Suprapubic skin (tissue), 4 donors: ENCODE measurements at regions not wholly inside any gene's neighbourhood (a gene's known extent, or its start where the extent isn't known, plus 50 kb on each side); places are given as distances from the start of the nearest gene placed in this dataset.

ENCODE experiments used
- DNase-seq, 2 donors: peaks; one replicate each; pipeline ENCODE4 v3.0.0-alpha.2; 2019; ENCODE audit warnings: low spot score in 2 of 2
- H3K27ac ChIP-seq: fragments of 200-600 bp; sonication (generic); one replicate; pipeline ENCODE4 v1.5.1; 2019
- H3K27me3 ChIP-seq: fragments of 200-600 bp; sonication (generic); one replicate; pipeline ENCODE4 v1.5.1; 2019
- H3K36me3 ChIP-seq: fragments of 200-600 bp; sonication (generic); one replicate; pipeline ENCODE4 v1.5.1; 2019
- H3K4me1 ChIP-seq: fragments of 200-600 bp; sonication (generic); one replicate; pipeline ENCODE4 v1.5.1; 2019
- H3K4me3 ChIP-seq: fragments of 200-600 bp; sonication (generic); one replicate; pipeline ENCODE4 v1.5.1; 2019; ENCODE audit warnings: mild to moderate bottlenecking
- H3K9me3 ChIP-seq: fragments of 200-600 bp; sonication (generic); one replicate; pipeline ENCODE4 v1.5.1; 2019
- EP300 ChIP-seq: sonication (generic); formaldehyde crosslinking; IDR thresholded peaks from one replicate; pipeline ENCODE4 v1.6.1; 2017; ENCODE audit warnings: antibody characterized with exemption
- POLR2A ChIP-seq, 2 donors: fragments of 450-650 bp; IDR thresholded peaks; one replicate each; pipeline ENCODE4 v1.6.1; 2017; ENCODE audit warnings: antibody characterized with exemption in 2 of 2, mild to moderate bottlenecking in 2 of 2, moderate library complexity in 2 of 2
- POLR2AphosphoS5 ChIP-seq, 3 donors: sonication (generic); formaldehyde crosslinking; IDR thresholded peaks; one replicate each; pipeline ENCODE4 v1.6.1; 2017; ENCODE audit warnings: antibody characterized with exemption in 3 of 3
- WGBS: methylation state at CpG from one replicate; pipeline ENCODE4 v1.1.5; 2018; 5-methylcytosine and 5-hydroxymethylcytosine counted together
- TF ChIP-seq, protein P1 (sequence below), 2 donors: fragments of 200-600 bp in 1 of 2; fragments of 450-650 bp in 1 of 2; sonication (generic) in 1 of 2; IDR thresholded peaks; one replicate each; pipeline ENCODE4 v1.5.1; 2016 to 2019; ENCODE audit warnings: antibody characterized with exemption in 2 of 2, mild to moderate bottlenecking in 1 of 2, moderate library complexity in 1 of 2

DNA sequence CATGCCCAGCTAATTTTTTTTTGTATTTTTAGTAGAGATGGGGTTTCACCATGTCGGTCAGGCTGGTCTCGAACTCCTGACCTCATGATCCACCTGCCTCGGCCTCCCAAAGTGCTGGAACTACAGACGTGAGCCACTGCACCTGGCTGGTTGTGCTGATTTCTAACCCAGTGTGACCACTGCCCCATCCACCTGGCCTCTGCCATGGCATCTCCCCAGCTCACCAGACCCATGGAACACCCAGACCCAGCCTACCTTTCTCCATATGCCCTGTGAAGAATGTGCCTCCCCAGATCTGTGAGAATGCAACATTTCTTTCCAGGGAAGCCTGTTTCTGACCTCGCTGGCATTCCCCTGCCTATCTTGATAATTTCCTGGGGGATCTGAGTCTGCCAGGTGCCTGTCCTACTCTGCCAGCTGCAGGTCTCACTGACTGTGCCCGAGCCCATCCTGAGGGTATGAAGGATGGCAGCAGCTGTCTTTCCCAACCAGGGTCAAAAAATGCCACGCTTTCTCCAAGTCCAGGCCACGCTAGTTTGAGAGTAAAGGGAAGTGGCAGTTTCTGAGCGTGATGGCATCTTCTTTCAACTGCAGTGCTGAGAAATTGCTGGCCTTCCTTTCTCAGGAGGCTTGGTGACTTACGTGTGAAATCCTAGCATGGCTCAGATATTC, 324.4 kb upstream of the ZNF32 start:
- H3K27ac ChIP-seq, result no peak overlapping the region
- DNase-seq, result no peak
- no peaks in the 10 kb centered on the region for H3K4me1 ChIP-seq
- TF ChIP-seq EP300, result no peak
- TF ChIP-seq, protein P1, sequence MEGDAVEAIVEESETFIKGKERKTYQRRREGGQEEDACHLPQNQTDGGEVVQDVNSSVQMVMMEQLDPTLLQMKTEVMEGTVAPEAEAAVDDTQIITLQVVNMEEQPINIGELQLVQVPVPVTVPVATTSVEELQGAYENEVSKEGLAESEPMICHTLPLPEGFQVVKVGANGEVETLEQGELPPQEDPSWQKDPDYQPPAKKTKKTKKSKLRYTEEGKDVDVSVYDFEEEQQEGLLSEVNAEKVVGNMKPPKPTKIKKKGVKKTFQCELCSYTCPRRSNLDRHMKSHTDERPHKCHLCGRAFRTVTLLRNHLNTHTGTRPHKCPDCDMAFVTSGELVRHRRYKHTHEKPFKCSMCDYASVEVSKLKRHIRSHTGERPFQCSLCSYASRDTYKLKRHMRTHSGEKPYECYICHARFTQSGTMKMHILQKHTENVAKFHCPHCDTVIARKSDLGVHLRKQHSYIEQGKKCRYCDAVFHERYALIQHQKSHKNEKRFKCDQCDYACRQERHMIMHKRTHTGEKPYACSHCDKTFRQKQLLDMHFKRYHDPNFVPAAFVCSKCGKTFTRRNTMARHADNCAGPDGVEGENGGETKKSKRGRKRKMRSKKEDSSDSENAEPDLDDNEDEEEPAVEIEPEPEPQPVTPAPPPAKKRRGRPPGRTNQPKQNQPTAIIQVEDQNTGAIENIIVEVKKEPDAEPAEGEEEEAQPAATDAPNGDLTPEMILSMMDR (IDR thresholded peaks at IDR 0.05), result no peak
- TF ChIP-seq POLR2AphosphoS5 (IDR thresholded peaks at IDR 0.05), result no peak
- TF ChIP-seq POLR2A (IDR thresholded peaks at IDR 0.05), result no peak
- WGBS, result 97% methylated on average over 7 of the region's 10 CpGs
- no peaks in the 10 kb centered on the region for H3K36me3 ChIP-seq
- no peak overlapping the region for H3K4me3 ChIP-seq
- H3K9me3 ChIP-seq, result no peaks in the 10 kb centered on the region
- H3K27me3 ChIP-seq, result no peaks in the 10 kb centered on the region

DNA sequence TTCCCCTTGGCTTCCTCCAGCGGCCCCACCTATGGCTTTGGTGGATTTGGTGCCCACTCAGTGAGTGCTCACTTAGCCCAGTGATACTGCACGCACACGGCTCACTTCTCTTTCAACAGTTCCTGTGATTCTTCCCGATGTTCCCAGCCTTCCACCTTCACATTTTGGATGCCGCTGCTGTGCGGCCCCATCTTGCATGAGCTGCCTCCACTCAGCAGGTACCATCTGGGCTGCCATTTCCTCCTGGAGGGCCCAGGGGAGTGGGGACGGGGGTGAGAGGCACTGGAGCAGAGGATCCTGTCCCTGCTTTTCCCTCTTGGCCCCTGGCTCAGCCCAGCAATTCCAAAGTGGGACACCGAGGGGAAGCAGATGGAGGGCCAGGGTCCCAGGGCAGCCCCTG, 323.3 kb upstream of the ZNF32 start:
- Histone ChIP-seq H3K36me3 (no peaks in the 10 kb centered on the region), H3K27me3 (no peaks in the 10 kb centered on the region), H3K4me1 (no peaks in the 10 kb centered on the region), H3K9me3 (no peaks in the 10 kb centered on the region), H3K4me3 (no peak overlapping the region), H3K27ac (no peak overlapping the region)
- no peak for DNase-seq
- TF ChIP-seq, protein P1 (IDR thresholded peaks at IDR 0.05), result no peak
- TF ChIP-seq POLR2A (IDR thresholded peaks at IDR 0.05) (no peak), EP300 (no peak), POLR2AphosphoS5 (IDR thresholded peaks at IDR 0.05) (no peak)
- WGBS, result 98% methylated on average over 8 of the region's 8 CpGs

- Histone ChIP-seq H3K27me3 (no peaks in the 10 kb centered on the region), H3K9me3 (no peaks in the 10 kb centered on the region), H3K27ac (no peak overlapping the region), H3K4me3 (no peak overlapping the region), H3K4me1 (peaks cover under 1% of the 10 kb centered on the region), H3K36me3 (no peaks in the 10 kb centered on the region)
- TF ChIP-seq EP300, result no peak
- TF ChIP-seq POLR2A (IDR thresholded peaks at IDR 0.05), result no peak
- TF ChIP-seq, protein P1 (IDR thresholded peaks at IDR 0.05), result no peak
- TF ChIP-seq POLR2AphosphoS5 (IDR thresholded peaks at IDR 0.05), result no peak
- no peak for DNase-seq
- 90% methylated on average over 5 of the region's 5 CpGs for WGBS
These were observed 322.6 kb upstream of the ZNF32 start for GRCh38 chr10:43971306-43971705.

DNA sequence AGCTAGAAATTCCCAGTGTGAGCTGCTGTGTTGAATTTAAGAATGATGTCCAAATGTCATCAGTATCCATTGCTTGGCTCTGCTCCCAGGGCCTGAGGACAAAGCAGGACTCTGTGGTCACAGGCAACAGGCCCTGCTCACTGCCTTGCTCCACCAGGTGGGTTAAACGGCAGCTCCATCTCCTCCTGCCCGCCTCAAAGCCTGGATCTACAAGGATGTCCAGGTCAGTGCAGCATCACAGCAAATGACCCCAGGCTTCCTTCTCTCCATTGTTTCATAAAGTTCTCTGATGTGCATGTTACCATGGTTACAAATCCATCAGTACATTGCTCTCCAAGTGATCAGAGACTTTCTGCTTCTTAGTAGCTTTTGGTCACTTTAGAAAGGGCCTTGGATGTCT, 322.0 kb upstream of the ZNF32 start:
- no peak for DNase-seq
- Histone ChIP-seq H3K4me3 (no peak overlapping the region), H3K9me3 (no peaks in the 10 kb centered on the region), H3K36me3 (no peaks in the 10 kb centered on the region), H3K27me3 (no peaks in the 10 kb centered on the region), H3K27ac (no peak overlapping the region), H3K4me1 (peaks cover 4% of the 10 kb centered on the region)
- TF ChIP-seq POLR2A (IDR thresholded peaks at IDR 0.05) (no peak), POLR2AphosphoS5 (IDR thresholded peaks at IDR 0.05) (no peak), EP300 (no peak)
- TF ChIP-seq, protein P1 (IDR thresholded peaks at IDR 0.05), result no peak
- 73% methylated on average over 2 of the region's 2 CpGs for WGBS

DNA sequence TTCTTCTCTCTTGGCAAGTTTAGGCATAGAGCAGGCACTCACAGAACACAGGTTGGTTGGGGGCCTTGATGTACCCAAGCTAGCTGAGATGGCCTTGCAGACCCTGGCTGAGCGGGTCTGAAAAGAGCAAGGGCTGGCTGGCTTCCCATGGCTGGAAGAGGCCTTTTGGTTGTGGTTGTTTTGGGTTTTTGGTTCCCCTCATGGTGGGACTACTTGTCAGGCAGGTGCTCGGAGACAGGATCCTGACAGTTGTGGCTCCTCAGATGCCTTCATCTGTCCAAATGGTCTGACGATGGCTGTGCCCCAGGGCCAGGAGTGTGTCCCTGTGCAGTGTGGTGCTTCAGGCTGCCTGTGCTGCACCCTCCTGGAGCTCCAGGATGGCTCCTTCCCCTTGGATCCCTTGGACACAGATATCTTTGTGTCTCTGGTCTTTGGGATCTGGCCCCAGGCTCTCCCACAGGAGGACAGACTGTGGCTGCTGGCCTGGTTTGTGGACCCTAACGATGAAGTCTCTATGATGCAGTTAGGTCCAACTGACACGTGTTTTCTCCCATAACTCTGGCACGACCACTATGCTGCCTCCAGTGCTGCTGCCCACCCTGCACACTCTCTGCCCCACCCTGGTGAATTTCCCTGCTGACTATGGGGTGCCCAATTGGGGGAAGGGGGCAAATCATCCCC, 321.5 kb upstream of the ZNF32 start:
- WGBS, result 82% methylated on average over 6 of the region's 6 CpGs
- peaks cover 7% of the 10 kb centered on the region for H3K4me1 ChIP-seq
- no peaks in the 10 kb centered on the region for H3K36me3 ChIP-seq
- TF ChIP-seq POLR2A (IDR thresholded peaks at IDR 0.05) (no peak), EP300 (no peak), POLR2AphosphoS5 (IDR thresholded peaks at IDR 0.05) (no peak)
- TF ChIP-seq, protein P1 (IDR thresholded peaks at IDR 0.05), result no peak
- no peak for DNase-seq
- no peaks in the 10 kb centered on the region for H3K27me3 ChIP-seq
- H3K27ac ChIP-seq, result no peak overlapping the region
- no peak overlapping the region for H3K4me3 ChIP-seq
- H3K9me3 ChIP-seq, result no peaks in the 10 kb centered on the region
